ENCODE measurements at regions not wholly inside any gene's neighbourhood (a gene's known extent, or its start where the extent isn't known, plus 50 kb on each side); places are given as distances from the start of the nearest gene placed in this dataset.

GRCh38 chr18:10027461-10027860 lies 113.6 kb downstream of the VAPA start:
- DNase-seq (no peak), ATAC-seq (ENCODE audit: insufficient read depth, low FRiP score) (no peak)
- H3K4me3 ChIP-seq: no peak overlapping the region
- H3K27ac ChIP-seq (ENCODE audit: low read depth in 1 of 2, low read length in 1 of 2): no peak overlapping the region
- no peaks in the 10 kb centered on the region for H3K27me3 ChIP-seq (ENCODE audit: control insufficient read depth in 3 of 3, insufficient read depth in 3 of 3, low read length in 2 of 3)
- H3K9ac ChIP-seq (ENCODE audit: insufficient read depth in 1 of 2, low read length in 2 of 2): no peak overlapping the region
- 97 to 99% methylated on average over 3 of the region's 3 CpGs for whole genome bisulfite sequencing, 2 donors
- H3K4me1 ChIP-seq (ENCODE audit: control insufficient read depth in 5 of 5, insufficient read depth in 5 of 5, low read length in 5 of 5): peaks cover 0 to 25% (median 11%) of the 10 kb centered on the region in 5 donors
- TF ChIP-seq CTCF (IDR thresholded peaks at IDR 0.05; ENCODE audit: control extremely low read depth, extremely low read depth): no peak
- H3K36me3 ChIP-seq (ENCODE audit: control insufficient read depth in 4 of 4, insufficient read depth in 4 of 4, low read length in 4 of 4): no peaks in the 10 kb centered on the region
- H3K9me3 ChIP-seq (ENCODE audit: control insufficient read depth in 4 of 4, insufficient read depth in 3 of 4, low read length in 3 of 4): no peaks in the 10 kb centered on the region

GRCh38 chr18:10029711-10030110 lies 115.9 kb downstream of the VAPA start:
- H3K4me1 ChIP-seq (ENCODE audit: control insufficient read depth in 5 of 5, insufficient read depth in 5 of 5, low read length in 5 of 5): peaks cover 0 to 36% (median 18%) of the 10 kb centered on the region in 5 donors
- no peaks in the 10 kb centered on the region for H3K9me3 ChIP-seq (ENCODE audit: control insufficient read depth in 4 of 4, insufficient read depth in 3 of 4, low read length in 3 of 4)
- ATAC-seq (ENCODE audit: insufficient read depth, low FRiP score): no peak
- H3K27ac ChIP-seq (ENCODE audit: low read depth in 1 of 2, low read length in 1 of 2): peak overlapping the region in 1 of 2 donors; percentile 60
- no peaks in the 10 kb centered on the region for H3K36me3 ChIP-seq (ENCODE audit: control insufficient read depth in 4 of 4, insufficient read depth in 4 of 4, low read length in 4 of 4)
- DNase-seq: peak; percentile 54 to 67 (median 62)
- H3K4me3 ChIP-seq: no peak overlapping the region
- 82 to 83% methylated on average over 10 of the region's 10 CpGs for WGBS, 2 donors
- H3K27me3 ChIP-seq (ENCODE audit: control insufficient read depth in 3 of 3, insufficient read depth in 3 of 3, low read length in 2 of 3): no peaks in the 10 kb centered on the region
- no peak overlapping the region for H3K9ac ChIP-seq (ENCODE audit: insufficient read depth in 1 of 2, low read length in 2 of 2)
- TF ChIP-seq CTCF (IDR thresholded peaks at IDR 0.05; ENCODE audit: control extremely low read depth, extremely low read depth): no peak

GRCh38 chr18:10030816-10031541 lies 117.2 kb downstream of the VAPA start:
- no peaks in the 10 kb centered on the region for H3K36me3 ChIP-seq (ENCODE audit: control insufficient read depth in 4 of 4, insufficient read depth in 4 of 4, low read length in 4 of 4)
- WGBS, 2 donors: 90 to 96% methylated on average over 25 of the region's 25 CpGs
- DNase-seq: no peak

More at GRCh38 chr18:10030816-10031541, 117.2 kb downstream of the VAPA start:
- TF ChIP-seq CTCF (IDR thresholded peaks at IDR 0.05; ENCODE audit: control extremely low read depth, extremely low read depth): no peak
- Histone ChIP-seq H3K27ac (ENCODE audit: low read depth in 1 of 2, low read length in 1 of 2) (no peak overlapping the region), H3K4me1 (ENCODE audit: control insufficient read depth in 5 of 5, insufficient read depth in 5 of 5, low read length in 5 of 5) (peaks cover 0 to 35% (median 20%) of the 10 kb centered on the region in 5 donors), H3K27me3 (ENCODE audit: control insufficient read depth in 3 of 3, insufficient read depth in 3 of 3, low read length in 2 of 3) (no peaks in the 10 kb centered on the region), H3K9ac (ENCODE audit: insufficient read depth in 1 of 2, low read length in 2 of 2) (no peak overlapping the region), H3K4me3 (no peak overlapping the region), H3K9me3 (ENCODE audit: control insufficient read depth in 4 of 4, insufficient read depth in 3 of 4, low read length in 3 of 4) (no peaks in the 10 kb centered on the region)
- no peak for ATAC-seq (ENCODE audit: insufficient read depth, low FRiP score)
